ENCODE measurements at regions not wholly inside any gene's neighbourhood (a gene's known extent, or its start where the extent isn't known, plus 50 kb on each side); places are given as distances from the start of the nearest gene placed in this dataset.

DNA sequence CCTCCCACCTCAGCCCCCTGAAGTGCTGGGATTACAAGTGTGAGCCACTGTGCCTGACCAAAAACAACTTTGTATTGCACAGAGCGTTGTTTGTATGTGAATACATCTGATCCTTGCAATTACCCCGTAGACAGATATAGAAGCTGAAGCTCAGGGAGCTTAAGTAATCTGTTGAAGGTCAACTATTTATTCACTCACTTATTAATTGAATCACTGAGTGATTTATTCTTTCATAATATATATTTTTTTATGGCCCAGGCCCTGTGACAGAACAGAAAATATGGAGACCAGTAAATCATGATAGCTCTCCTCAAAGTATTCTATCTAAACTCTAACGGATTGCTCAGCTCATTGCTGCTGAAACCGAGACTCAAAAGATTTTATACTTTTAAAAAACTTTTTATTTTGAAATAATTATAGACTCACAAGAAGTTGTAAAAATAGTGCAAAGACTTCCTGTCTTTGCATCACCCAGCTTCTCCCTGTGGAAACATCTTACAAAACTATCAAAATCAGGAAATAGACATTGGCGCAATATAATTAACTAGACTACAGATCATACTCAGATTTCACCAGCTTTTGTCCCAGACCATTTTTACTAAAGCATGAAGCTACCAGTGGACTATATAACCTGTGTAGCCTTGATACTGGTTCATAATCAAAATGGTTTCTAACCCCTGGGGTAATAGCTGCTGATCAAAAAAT is 466.1 kb downstream of the PDCD6IP start:
- Histone ChIP-seq H3K79me2 (ENCODE audit: control insufficient read depth, insufficient read depth, low read length) (no peaks in the 10 kb centered on the region), H2AFZ (ENCODE audit: control insufficient read depth, low read depth, low read length) (no peak overlapping the region), H3K36me3 (ENCODE audit: control insufficient read depth in 2 of 2, insufficient read depth in 2 of 2, low read length in 1 of 2) (no peaks in the 10 kb centered on the region), H3K27me3 (replicated peaks in 1 of 2; ENCODE audit: control insufficient read depth in 2 of 2, insufficient read depth in 2 of 2, low read length in 1 of 2) (no peaks in the 10 kb centered on the region), H3K4me2 (ENCODE audit: control insufficient read depth, insufficient read depth) (no peak overlapping the region), H3K9me3 (replicated peaks; ENCODE audit: control insufficient read depth, insufficient read depth, low read length) (no peaks in the 10 kb centered on the region), H4K20me1 (ENCODE audit: control insufficient read depth, insufficient read depth) (no peaks in the 10 kb centered on the region), H3K9ac (ENCODE audit: control insufficient read depth, insufficient read depth, low read length) (no peak overlapping the region), H3K4me1 (ENCODE audit: control insufficient read depth, insufficient read depth, low read length) (no peaks in the 10 kb centered on the region), H3K4me3 (no peak overlapping the region), H3K27ac (ENCODE audit: control insufficient read depth, insufficient read depth) (no peak overlapping the region)
- TF ChIP-seq HDGF (IDR thresholded peaks at IDR 0.05), result no peak
- TF ChIP-seq E4F1 (IDR thresholded peaks at IDR 0.05; ENCODE audit: borderline replicate concordance, partially characterized antibody), result no peak
- TF ChIP-seq CHD4 (IDR thresholded peaks at IDR 0.05), result no peak
- no peak for TF ChIP-seq NKRF (conservative IDR thresholded peaks at IDR 0.05)
- TF ChIP-seq CEBPB (IDR thresholded peaks at IDR 0.05; ENCODE audit: borderline replicate concordance in 1 of 2, low read depth in 2 of 2, low read length in 2 of 2), result no peak
- intact Hi-C loops (cut with micrococcal nuclease; ENCODE audit: unreplicated experiment), result no loop called here
- ATAC-seq, result no peak
- no TSS peak for BruUV-seq (replicated peaks)
- ChIA-PET CTCF (interaction anchor here (1.1 to 1.7 kb wide), 3 partner anchors 420 to 1644 kb away, joined by 3 to 7 read pairs (median 4); no protein-coding TSS in a partner anchor), RAD21 (ENCODE audit: unreplicated experiment) (interaction anchor here (0.9 to 2.0 kb wide), 2 partner anchors 47 to 419 kb away, joined by 3 to 10 read pairs; no protein-coding TSS in a partner anchor), SMC1A (ENCODE audit: uncharacterized antibody, unreplicated experiment) (interaction anchor here (0.8 to 1.2 kb wide), 8 partner anchors 8 to 441 kb away, joined by 3 to 4 read pairs (median 3); no protein-coding TSS in a partner anchor), POLR2A (no interaction called here)
- no peak for DNase-seq (ENCODE audit: low read depth, low spot score)
- no peak for FAIRE-seq
- 38% methylated on average over 5 of the region's 5 CpGs for WGBS (ENCODE audit: insufficient coverage, insufficient replicate concordance, low lambda C conversion rate, missing lambda C conversion rate)
- in situ Hi-C loops (cut with MboI), result no loop called here
